Common myeloid progenitor, CD34-positive (primary cell): ENCODE measurements at regions not wholly inside any gene's neighbourhood (a gene's known extent, or its start where the extent isn't known, plus 50 kb on each side); places are given as distances from the start of the nearest gene placed in this dataset.
A peak's percentile ranks its signal among the peaks of the same experiment; 100 is the strongest.

Experiments
- CTCF ChIA-PET: fragments of 350-600 bp; sonication (Branson Sonifier 250); formaldehyde crosslinking; loops from one replicate; lab custom pipeline; 2021; ENCODE audit warnings: antibody characterized with exemption; lab: Charles Lee
- POLR2A ChIA-PET: fragments of 350-600 bp; sonication (Branson Sonifier 250); formaldehyde crosslinking; loops from one replicate; lab custom pipeline; 2021; ENCODE audit warnings: antibody characterized with exemption; lab: Charles Lee
- DNase-seq, 3 donors: peaks; one replicate each; pipeline versions ENCODE4 v3.0.0 to v3.0.0-alpha.2; 2013
- H3K27ac ChIP-seq, 2 experiments: 1 replicate in 1 of 2; 2 replicates in 1 of 2; pipeline ENCODE4 v1.7.0; 2013; ENCODE audit warnings: inconsistent platforms in 2 of 2, low read length in 2 of 2, mild to moderate bottlenecking in 2 of 2, low read depth in 1 of 2, moderate library complexity in 1 of 2; ENCODE audit not compliant: severe bottlenecking in 2 of 2, insufficient read depth in 1 of 2, poor library complexity in 1 of 2
- H3K27me3 ChIP-seq, 5 experiments: replicated peaks in 2 of 5; 1 replicate in 3 of 5; 2 replicates in 2 of 5; pipeline versions ENCODE4 v1.6.1 to v1.7.0; 2013; ENCODE audit warnings: low read length in 4 of 5, mild to moderate bottlenecking in 2 of 5, moderate library complexity in 2 of 5, inconsistent platforms in 1 of 5; ENCODE audit not compliant: insufficient read depth in 5 of 5, control insufficient read depth in 4 of 5
- H3K36me3 ChIP-seq, 4 experiments: 1 replicate in 2 of 4; 2 replicates in 2 of 4; pipeline versions ENCODE4 v1.6.1 to v1.7.0; 2013; ENCODE audit warnings: low read length in 3 of 4, control low read depth in 1 of 4, mild to moderate bottlenecking in 1 of 4; ENCODE audit not compliant: control insufficient read depth in 4 of 4, insufficient read depth in 4 of 4
- H3K4me1 ChIP-seq, 4 experiments: 1 replicate in 3 of 4; 2 replicates in 1 of 4; pipeline versions ENCODE4 v1.6.1 to v1.7.1; 2013; ENCODE audit warnings: low read length in 3 of 4, mild to moderate bottlenecking in 3 of 4, control low read depth in 1 of 4, inconsistent platforms in 1 of 4, moderate library complexity in 1 of 4; ENCODE audit not compliant: control insufficient read depth in 4 of 4, insufficient read depth in 4 of 4; ENCODE audit errors: control extremely low read depth in 1 of 4
- H3K4me3 ChIP-seq, 7 experiments: 1 replicate in 4 of 7; 2 replicates in 3 of 7; pipeline versions ENCODE4 v1.5.1 to v1.7.0; 2013; ENCODE audit warnings: mild to moderate bottlenecking in 7 of 7, low read length in 6 of 7, moderate library complexity in 6 of 7, inconsistent platforms in 2 of 7, low read depth in 2 of 7, control low read depth in 1 of 7; ENCODE audit not compliant: insufficient read depth in 4 of 7, control insufficient read depth in 1 of 7; ENCODE audit errors: extremely low read depth in 1 of 7
- H3K9me3 ChIP-seq, 5 experiments: 1 replicate in 4 of 5; 2 replicates in 1 of 5; pipeline versions ENCODE4 v1.6.1 to v1.7.1; 2013; ENCODE audit warnings: low read length in 4 of 5, mild to moderate bottlenecking in 2 of 5, inconsistent platforms in 1 of 5, low read depth in 1 of 5, moderate library complexity in 1 of 5; ENCODE audit not compliant: control insufficient read depth in 4 of 5, insufficient read depth in 2 of 5; ENCODE audit errors: control extremely low read depth in 1 of 5
- WGBS: methylation state at CpG from one replicate; pipeline ENCODE4 v1.1.5; 2013; ENCODE audit not compliant: insufficient coverage; 5-methylcytosine and 5-hydroxymethylcytosine counted together

DNA sequence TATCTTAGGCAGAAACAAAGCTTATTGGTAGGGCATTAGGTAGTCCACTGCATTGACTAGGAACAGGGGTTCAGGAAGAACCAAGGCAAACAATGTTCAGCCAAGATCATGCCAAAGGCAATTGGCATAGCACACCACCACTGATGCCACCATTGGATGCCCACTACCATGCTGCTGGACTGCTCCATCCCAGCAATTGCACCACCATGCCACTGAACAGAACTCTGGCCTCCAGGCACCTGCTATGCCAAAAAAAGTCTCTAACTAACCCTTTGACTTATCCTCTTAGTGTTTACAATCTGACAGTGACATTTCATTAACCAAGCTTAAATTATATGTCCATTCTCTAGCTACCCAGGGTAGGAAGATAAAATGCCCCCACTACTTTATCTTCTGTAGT is 509.6 kb upstream of the CAMK1G start:
- H3K4me3 ChIP-seq: no peak overlapping the region
- no peaks in the 10 kb centered on the region for H3K27me3 ChIP-seq
- no peak overlapping the region for H3K27ac ChIP-seq
- no peaks in the 10 kb centered on the region for H3K36me3 ChIP-seq
- no peaks in the 10 kb centered on the region for H3K9me3 ChIP-seq
- CTCF ChIA-PET: interaction anchor here (0.9 kb wide), 1 partner anchor 12 kb away, joined by 3 read pairs; no protein-coding TSS in a partner anchor
- POLR2A ChIA-PET: interaction anchor here (1.0 kb wide), 1 partner anchor 14 kb away, joined by 3 read pairs; no protein-coding TSS in a partner anchor
- no peaks in the 10 kb centered on the region for H3K4me1 ChIP-seq
- no peak for DNase-seq

DNA sequence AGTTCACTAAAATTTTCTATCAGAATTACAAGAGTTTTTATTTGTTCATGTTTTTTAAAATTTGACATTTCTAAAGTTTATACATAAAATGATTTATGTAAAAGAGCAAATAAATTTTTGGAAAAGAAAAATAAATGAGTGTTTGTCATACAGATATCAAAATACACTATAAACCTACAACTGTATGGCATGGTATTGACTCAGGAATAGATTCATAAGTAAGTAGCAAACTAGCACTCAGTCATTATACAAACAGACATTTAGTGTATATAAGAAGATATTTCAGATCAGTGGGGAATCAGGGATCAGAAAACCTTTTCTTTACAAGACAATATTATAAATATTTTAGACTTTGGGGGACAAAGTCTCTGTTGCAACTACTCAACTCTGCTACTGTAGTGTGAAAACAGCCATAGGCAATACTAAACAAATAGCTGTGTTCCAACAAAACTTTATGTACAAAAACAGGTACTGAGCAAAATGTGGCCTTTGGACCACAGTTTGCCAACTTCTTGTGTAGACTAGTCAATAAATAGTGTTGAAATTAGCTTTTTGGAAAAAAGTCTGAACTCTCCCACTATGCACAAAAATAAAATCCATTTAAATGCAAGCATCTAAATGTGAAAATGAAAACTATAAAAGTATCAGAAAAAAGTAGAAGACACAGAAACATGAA is 508.8 kb upstream of the CAMK1G start:
- POLR2A ChIA-PET: no interaction called here
- no peak for DNase-seq
- no peak overlapping the region for H3K4me3 ChIP-seq

DNA sequence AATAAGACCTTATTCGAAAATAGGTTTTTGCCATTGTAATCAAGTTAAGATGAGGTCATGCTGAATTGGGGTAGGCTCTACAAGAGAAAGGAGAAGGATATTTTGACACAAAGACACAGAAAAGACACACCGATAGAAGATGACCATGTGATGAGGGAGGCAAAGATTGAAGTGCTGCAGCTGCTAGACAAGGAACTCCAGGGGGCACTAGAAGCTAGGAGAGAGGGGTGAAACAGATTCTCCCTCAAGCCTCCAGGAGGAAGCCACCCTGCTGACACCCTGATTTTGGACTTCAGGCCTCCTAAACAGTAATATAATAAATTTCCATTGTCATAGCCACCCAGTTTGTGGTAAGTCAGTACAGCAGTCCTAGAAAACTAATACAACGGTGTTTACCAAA is 506.8 kb upstream of the CAMK1G start:
- H3K4me1 ChIP-seq: no peaks in the 10 kb centered on the region
- no peaks in the 10 kb centered on the region for H3K27me3 ChIP-seq
- CTCF ChIA-PET: no interaction called here
- H3K36me3 ChIP-seq: no peaks in the 10 kb centered on the region
- H3K4me3 ChIP-seq: no peak overlapping the region
- 100% methylated on average over 3 of the region's 3 CpGs for WGBS
- H3K27ac ChIP-seq: no peak overlapping the region
- no peaks in the 10 kb centered on the region for H3K9me3 ChIP-seq
- POLR2A ChIA-PET: no interaction called here
- peak; percentile 2 to 8 (median 8) for DNase-seq

More for the DNA sequence above, 508.8 kb upstream of the CAMK1G start:
- Histone ChIP-seq H3K9me3 (no peaks in the 10 kb centered on the region), H3K36me3 (no peaks in the 10 kb centered on the region), H3K4me1 (no peaks in the 10 kb centered on the region), H3K27me3 (no peaks in the 10 kb centered on the region), H3K27ac (no peak overlapping the region)
- CTCF ChIA-PET: no interaction called here

DNA sequence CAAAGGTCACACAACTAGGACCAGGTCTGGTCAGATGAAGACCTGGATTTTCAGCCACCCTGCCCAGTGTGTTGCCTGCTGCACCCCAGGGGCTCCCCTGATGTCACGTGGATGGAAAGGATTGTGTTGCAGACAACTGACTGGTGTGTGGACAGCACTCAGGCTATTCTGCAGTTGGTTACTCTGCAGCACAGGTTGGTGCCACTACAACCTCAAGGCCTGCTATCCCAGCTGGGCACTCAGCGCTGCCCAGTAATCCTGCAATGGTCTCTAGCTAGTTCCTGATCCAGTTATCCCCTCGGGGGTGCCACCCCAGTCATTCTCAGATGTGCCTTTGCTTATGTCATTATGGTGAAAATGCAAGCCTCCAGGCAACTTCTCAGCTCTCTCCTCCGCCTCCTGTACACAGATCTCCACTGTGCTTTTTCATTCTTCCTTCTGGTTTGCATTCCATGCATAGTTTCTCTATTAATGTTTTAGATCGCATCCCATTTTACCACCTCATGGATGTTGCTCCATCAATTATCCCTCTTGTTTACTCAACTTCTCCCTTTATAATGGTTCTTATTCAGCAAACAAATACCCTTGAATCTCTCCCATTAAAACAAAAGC is 503.2 kb upstream of the CAMK1G start:
- Histone ChIP-seq H3K4me3 (no peak overlapping the region), H3K9me3 (no peaks in the 10 kb centered on the region), H3K36me3 (no peaks in the 10 kb centered on the region), H3K27ac (no peak overlapping the region), H3K27me3 (peaks cover 0 to 3% (median 0%) of the 10 kb centered on the region in 5 experiments), H3K4me1 (no peaks in the 10 kb centered on the region)
- WGBS: 95% methylated on average over 5 of the region's 5 CpGs
- CTCF ChIA-PET: no interaction called here
- POLR2A ChIA-PET: no interaction called here
- DNase-seq: no peak

DNA sequence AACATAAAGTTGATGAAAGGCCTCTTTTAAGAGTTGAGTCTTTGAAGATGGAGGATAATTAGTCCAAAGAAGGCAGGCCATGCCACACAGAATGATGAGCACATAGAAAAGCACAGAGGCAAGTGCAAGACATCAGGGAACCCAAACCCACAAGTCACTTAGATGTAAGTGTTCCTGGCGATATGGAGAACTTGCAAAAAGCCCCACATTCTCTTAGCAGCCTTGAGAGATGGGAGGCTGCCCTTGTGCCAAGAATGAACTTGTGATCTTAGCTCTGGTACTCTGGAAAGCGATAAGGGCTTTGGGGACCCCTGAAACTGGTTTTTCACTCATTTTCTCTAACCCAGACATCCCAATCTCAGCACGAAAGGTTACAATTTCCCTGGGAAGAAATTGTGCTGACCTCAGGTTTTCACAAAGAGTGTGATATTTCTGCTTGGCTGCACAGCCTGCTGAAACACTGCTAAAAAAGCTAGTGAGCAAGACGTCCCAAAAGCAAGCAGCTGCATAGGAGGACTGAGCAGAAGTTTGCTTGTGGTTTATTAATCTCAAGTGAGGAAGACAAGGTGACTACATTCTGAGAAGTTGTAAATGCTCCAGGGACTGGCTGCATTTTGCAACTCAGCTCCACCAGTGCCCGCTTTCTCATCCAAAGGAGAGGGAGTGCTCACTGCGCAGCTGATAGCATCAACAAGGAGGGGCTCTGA is 496.9 kb upstream of the CAMK1G start:
- DNase-seq: no peak
- no peaks in the 10 kb centered on the region for H3K9me3 ChIP-seq
- no peak overlapping the region for H3K27ac ChIP-seq
- ChIA-PET CTCF (no interaction called here), POLR2A (no interaction called here)
- peaks cover 0 to 3% (median 0%) of the 10 kb centered on the region in 5 experiments for H3K27me3 ChIP-seq
- H3K36me3 ChIP-seq: no peaks in the 10 kb centered on the region
- no peak overlapping the region for H3K4me3 ChIP-seq
- WGBS: 91% methylated on average over 5 of the region's 6 CpGs
- H3K4me1 ChIP-seq: no peaks in the 10 kb centered on the region

DNA sequence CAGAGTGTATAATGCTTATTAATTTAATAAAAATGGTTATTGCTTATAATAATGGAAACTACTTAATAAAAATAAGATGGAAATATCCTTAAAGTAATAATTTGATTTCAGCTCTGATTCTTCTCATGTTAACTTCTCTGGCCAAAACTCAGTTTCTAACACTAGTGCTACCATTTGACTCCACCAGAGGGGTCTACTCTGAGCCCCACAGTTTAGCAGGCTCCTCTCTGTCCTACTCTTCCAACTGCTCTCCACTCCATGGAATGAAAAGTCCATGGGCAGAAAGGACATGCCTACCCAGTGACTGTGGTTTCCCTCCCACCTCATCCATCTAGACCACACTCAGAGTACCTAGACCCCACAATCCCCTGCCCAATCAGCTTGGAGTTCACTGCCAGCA is 489.1 kb upstream of the CAMK1G start:
- no peaks in the 10 kb centered on the region for H3K36me3 ChIP-seq
- DNase-seq: no peak
- H3K27me3 ChIP-seq: no peaks in the 10 kb centered on the region
- no peak overlapping the region for H3K4me3 ChIP-seq
- H3K9me3 ChIP-seq: no peaks in the 10 kb centered on the region
- H3K27ac ChIP-seq: no peak overlapping the region
- CTCF ChIA-PET: interaction anchor here (1.3 kb wide), 1 partner anchor 10 kb away, joined by 4 read pairs; no protein-coding TSS in a partner anchor
- no peaks in the 10 kb centered on the region for H3K4me1 ChIP-seq
- POLR2A ChIA-PET: no interaction called here
